Naive thymus-derived CD4-positive, alpha-beta T cell (primary cell): ENCODE measurements at regions not wholly inside any gene's neighbourhood (a gene's known extent, or its start where the extent isn't known, plus 50 kb on each side); places are given as distances from the start of the nearest gene placed in this dataset.

Experiments
- ATAC-seq: fragments of 150-1000 bp; cut with Tn5 transposase; 2 replicates; pipeline ENCODE4 v1.10.0; 2021; ENCODE audit warnings: mild to moderate bottlenecking, moderate library complexity
- CTCF ChIA-PET: fragments of 350-600 bp; sonication (Branson Sonifier 250); formaldehyde crosslinking; loops from one replicate; lab custom pipeline; 2021; ENCODE audit warnings: antibody characterized with exemption; lab: Charles Lee
- POLR2A ChIA-PET: fragments of 350-600 bp; sonication (Branson Sonifier 250); formaldehyde crosslinking; loops from one replicate; lab custom pipeline; 2021; ENCODE audit warnings: antibody characterized with exemption, inconsistent platforms; lab: Charles Lee
- DNase-seq, 9 donors: peaks; one replicate each; pipeline versions ENCODE4 v3.0.0 to v3.0.0-alpha.2; 2020 to 2022; ENCODE audit warnings: mixed read lengths in 1 of 9
- H3K27ac ChIP-seq: one replicate; pipeline ENCODE4 v1.7.0; 2013; ENCODE audit warnings: mild to moderate bottlenecking, low read depth, low read length, moderate library complexity
- H3K27me3 ChIP-seq, 2 donors: one replicate each; pipeline ENCODE4 v1.7.0; 2013; ENCODE audit warnings: low read length in 2 of 2, mild to moderate bottlenecking in 2 of 2, moderate library complexity in 2 of 2; ENCODE audit not compliant: control insufficient read depth in 2 of 2, insufficient read depth in 2 of 2
- H3K36me3 ChIP-seq, 3 experiments: 1 replicate in 2 of 3; 2 replicates in 1 of 3; pipeline ENCODE4 v1.7.0; 2013; ENCODE audit warnings: low read length in 3 of 3, mild to moderate bottlenecking in 3 of 3, moderate library complexity in 1 of 3; ENCODE audit not compliant: insufficient read depth in 3 of 3, control insufficient read depth in 2 of 3
- H3K4me1 ChIP-seq, 2 donors: one replicate each; pipeline ENCODE4 v1.7.0; 2013; ENCODE audit warnings: low read length in 2 of 2, mild to moderate bottlenecking in 2 of 2, moderate library complexity in 1 of 2; ENCODE audit not compliant: control insufficient read depth in 2 of 2, insufficient read depth in 2 of 2
- H3K4me3 ChIP-seq: 2 replicates; pipeline ENCODE4 v1.7.0; 2013; ENCODE audit warnings: mild to moderate bottlenecking, low read length
- H3K9me3 ChIP-seq, 3 experiments: 1 replicate in 2 of 3; 2 replicates in 1 of 3; pipeline ENCODE4 v1.7.0; 2013; ENCODE audit warnings: low read length in 3 of 3; ENCODE audit not compliant: control insufficient read depth in 2 of 3
- H3K27ac Mint-ChIP-seq, 9 donors: one replicate each; pipeline ENCODE4 v1.8.0; 2020 to 2022; ENCODE audit warnings: mixed read lengths in 9 of 9, mild to moderate bottlenecking in 8 of 9, moderate library complexity in 5 of 9, inconsistent platforms in 2 of 9
- H3K27me3 Mint-ChIP-seq, 5 donors: one replicate each; pipeline ENCODE4 v1.8.0; 2021 to 2022; ENCODE audit warnings: mixed read lengths in 5 of 5, mild to moderate bottlenecking in 1 of 5
- H3K36me3 Mint-ChIP-seq, 5 donors: one replicate each; pipeline ENCODE4 v1.8.0; 2020 to 2022; ENCODE audit warnings: mixed read lengths in 5 of 5, mild to moderate bottlenecking in 3 of 5, inconsistent platforms in 1 of 5
- H3K4me1 Mint-ChIP-seq, 7 donors: one replicate each; pipeline ENCODE4 v1.8.0; 2020 to 2022; ENCODE audit warnings: mixed read lengths in 7 of 7, mild to moderate bottlenecking in 3 of 7, inconsistent platforms in 1 of 7
- H3K4me3 Mint-ChIP-seq, 10 donors: one replicate each; pipeline ENCODE4 v1.8.0; 2020 to 2022; ENCODE audit warnings: mild to moderate bottlenecking in 10 of 10, mixed read lengths in 10 of 10, moderate library complexity in 6 of 10, inconsistent platforms in 2 of 10
- H3K9me3 Mint-ChIP-seq, 11 donors: one replicate each; pipeline ENCODE4 v1.8.0; 2020 to 2022; ENCODE audit warnings: mixed read lengths in 11 of 11, mild to moderate bottlenecking in 4 of 11, inconsistent platforms in 1 of 11, moderate library complexity in 1 of 11
- intact Hi-C, 2 donors: fragments of 100-400 bp; cut with micrococcal nuclease; formaldehyde crosslinking; loops; one replicate each; pipeline ENCODE4 v1.15.1; 2023

GRCh38 chr18:1498216-1498615, 593.5 kb downstream of the ADCYAP1 start:
- CTCF ChIA-PET = no interaction called here
- no peak for ATAC-seq

GRCh38 chr18:1499265-1499664, 594.6 kb downstream of the ADCYAP1 start:
- intact Hi-C loops = no loop called here
- ChIA-PET POLR2A (no interaction called here), CTCF (no interaction called here)
- no peak overlapping the region for H3K4me3 ChIP-seq
- H3K4me1 Mint-ChIP-seq = no peaks in the 10 kb centered on the region
- no peaks in the 10 kb centered on the region for H3K27me3 ChIP-seq
- H3K9me3 Mint-ChIP-seq = peaks cover 1 to 20% (median 9%) of the 10 kb centered on the region in 11 donors
- no peaks in the 10 kb centered on the region for H3K27me3 Mint-ChIP-seq
- H3K36me3 ChIP-seq = no peaks in the 10 kb centered on the region
- H3K27ac Mint-ChIP-seq = no peak overlapping the region
- H3K36me3 Mint-ChIP-seq = peaks cover 0 to 4% (median 0%) of the 10 kb centered on the region in 5 donors
- no peaks in the 10 kb centered on the region for H3K9me3 ChIP-seq
- DNase-seq (no peak), ATAC-seq (no peak)
- H3K27ac ChIP-seq = no peak overlapping the region
- no peaks in the 10 kb centered on the region for H3K4me1 ChIP-seq
- no peak overlapping the region for H3K4me3 Mint-ChIP-seq

More at GRCh38 chr18:1498216-1498615, 593.5 kb downstream of the ADCYAP1 start:
- H3K9me3 Mint-ChIP-seq = peaks cover 2 to 23% (median 9%) of the 10 kb centered on the region in 11 donors
- no peaks in the 10 kb centered on the region for H3K4me1 Mint-ChIP-seq
- H3K36me3 Mint-ChIP-seq = peaks cover 0 to 4% (median 0%) of the 10 kb centered on the region in 5 donors
- DNase-seq = no peak
- H3K27ac ChIP-seq = no peak overlapping the region
- H3K9me3 ChIP-seq = no peaks in the 10 kb centered on the region
- no peaks in the 10 kb centered on the region for H3K27me3 ChIP-seq
- H3K4me3 Mint-ChIP-seq = no peak overlapping the region
- no peaks in the 10 kb centered on the region for H3K27me3 Mint-ChIP-seq
- no peaks in the 10 kb centered on the region for H3K4me1 ChIP-seq
- no peak overlapping the region for H3K4me3 ChIP-seq
- intact Hi-C loops = no loop called here
- H3K27ac Mint-ChIP-seq = no peak overlapping the region
- POLR2A ChIA-PET = no interaction called here
- H3K36me3 ChIP-seq = no peaks in the 10 kb centered on the region

GRCh38 chr18:1503847-1504246, 599.2 kb downstream of the ADCYAP1 start:
- no peak overlapping the region for H3K27ac ChIP-seq
- DNase-seq (no peak), ATAC-seq (no peak)
- Mint-ChIP-seq H3K27me3 (no peaks in the 10 kb centered on the region), H3K4me1 (no peaks in the 10 kb centered on the region), H3K4me3 (no peak overlapping the region), H3K9me3 (peaks cover 0 to 5% (median 0%) of the 10 kb centered on the region in 11 donors), H3K36me3 (no peaks in the 10 kb centered on the region), H3K27ac (no peak overlapping the region)
- no peaks in the 10 kb centered on the region for H3K27me3 ChIP-seq
- ChIA-PET POLR2A (no interaction called here), CTCF (no interaction called here)
- no peaks in the 10 kb centered on the region for H3K9me3 ChIP-seq
- no peaks in the 10 kb centered on the region for H3K36me3 ChIP-seq
- intact Hi-C loops = no loop called here
- H3K4me3 ChIP-seq = no peak overlapping the region
- H3K4me1 ChIP-seq = no peaks in the 10 kb centered on the region

- Mint-ChIP-seq H3K9me3 (peaks cover 0 to 13% (median 0%) of the 10 kb centered on the region in 11 donors), H3K36me3 (no peaks in the 10 kb centered on the region), H3K4me1 (no peaks in the 10 kb centered on the region), H3K4me3 (no peak overlapping the region), H3K27ac (no peak overlapping the region), H3K27me3 (no peaks in the 10 kb centered on the region)
- Histone ChIP-seq H3K36me3 (no peaks in the 10 kb centered on the region), H3K4me1 (no peaks in the 10 kb centered on the region), H3K4me3 (no peak overlapping the region), H3K9me3 (no peaks in the 10 kb centered on the region), H3K27me3 (no peaks in the 10 kb centered on the region), H3K27ac (no peak overlapping the region)
- ATAC-seq = no peak
- no peak for DNase-seq
- CTCF ChIA-PET = no interaction called here
- intact Hi-C loops = no loop called here
- POLR2A ChIA-PET = no interaction called here
Observed at GRCh38 chr18:1505856-1506255, 601.2 kb downstream of the ADCYAP1 start.

GRCh38 chr18:1510542-1511179, 606.0 kb downstream of the ADCYAP1 start:
- H3K27ac Mint-ChIP-seq = no peak overlapping the region
- Histone ChIP-seq H3K9me3 (no peaks in the 10 kb centered on the region), H3K27ac (no peak overlapping the region), H3K36me3 (no peaks in the 10 kb centered on the region), H3K4me3 (no peak overlapping the region), H3K27me3 (no peaks in the 10 kb centered on the region), H3K4me1 (no peaks in the 10 kb centered on the region)
- H3K27me3 Mint-ChIP-seq = no peaks in the 10 kb centered on the region
- DNase-seq (no peak), ATAC-seq (no peak)
- intact Hi-C loops = no loop called here
- ChIA-PET CTCF (no interaction called here), POLR2A (no interaction called here)
- H3K4me1 Mint-ChIP-seq = no peaks in the 10 kb centered on the region
- H3K9me3 Mint-ChIP-seq = peaks cover 0 to 13% (median 2%) of the 10 kb centered on the region in 11 donors
- no peak overlapping the region for H3K4me3 Mint-ChIP-seq
- H3K36me3 Mint-ChIP-seq = no peaks in the 10 kb centered on the region

- ChIA-PET CTCF (interaction anchor here (0.6 kb wide), 1 partner anchor 38 kb away, joined by 3 read pairs; no protein-coding TSS in a partner anchor), POLR2A (no interaction called here)
- Mint-ChIP-seq H3K27ac (no peak overlapping the region), H3K4me1 (no peaks in the 10 kb centered on the region), H3K4me3 (no peak overlapping the region), H3K27me3 (no peaks in the 10 kb centered on the region), H3K9me3 (peaks cover 0 to 13% (median 2%) of the 10 kb centered on the region in 11 donors), H3K36me3 (no peaks in the 10 kb centered on the region)
- Histone ChIP-seq H3K4me1 (no peaks in the 10 kb centered on the region), H3K4me3 (no peak overlapping the region), H3K27me3 (no peaks in the 10 kb centered on the region), H3K27ac (no peak overlapping the region), H3K9me3 (no peaks in the 10 kb centered on the region), H3K36me3 (no peaks in the 10 kb centered on the region)
- intact Hi-C loops = no loop called here
- DNase-seq (no peak), ATAC-seq (no peak)
Observed at GRCh38 chr18:1511619-1512311, 607.1 kb downstream of the ADCYAP1 start.

- Histone ChIP-seq H3K4me3 (no peak overlapping the region), H3K27ac (no peak overlapping the region), H3K4me1 (no peaks in the 10 kb centered on the region), H3K9me3 (no peaks in the 10 kb centered on the region), H3K27me3 (no peaks in the 10 kb centered on the region), H3K36me3 (no peaks in the 10 kb centered on the region)
- intact Hi-C loops = no loop called here
- DNase-seq = no peak
- no peaks in the 10 kb centered on the region for H3K4me1 Mint-ChIP-seq
- H3K9me3 Mint-ChIP-seq = peaks cover 0 to 11% (median 2%) of the 10 kb centered on the region in 11 donors
- H3K27ac Mint-ChIP-seq = no peak overlapping the region
- H3K4me3 Mint-ChIP-seq = no peak overlapping the region
- ChIA-PET CTCF (no interaction called here), POLR2A (no interaction called here)
- no peaks in the 10 kb centered on the region for H3K27me3 Mint-ChIP-seq
- H3K36me3 Mint-ChIP-seq = no peaks in the 10 kb centered on the region
- no peak for ATAC-seq
Observed at GRCh38 chr18:1513519-1513918, 608.8 kb downstream of the ADCYAP1 start.
